ENCODE measurements at regions not wholly inside any gene's neighbourhood (a gene's known extent, or its start where the extent isn't known, plus 50 kb on each side); places are given as distances from the start of the nearest gene placed in this dataset.

GRCh38 chr12:90199006-90199405 is 490.4 kb upstream of the ATP2B1 start:
- no peaks in the 10 kb centered on the region for H3K27me3 ChIP-seq
- H3K4me1 ChIP-seq, result no peaks in the 10 kb centered on the region
- no peak for TF ChIP-seq POLR2A (IDR thresholded peaks at IDR 0.05)
- no peak for TF ChIP-seq CTCF (IDR thresholded peaks at IDR 0.05)
- DNase-seq, result no peak
- no peak overlapping the region for H3K27ac ChIP-seq
- H3K36me3 ChIP-seq, result no peaks in the 10 kb centered on the region
- H3K9me3 ChIP-seq, result no peaks in the 10 kb centered on the region
- H3K4me3 ChIP-seq, result no peak overlapping the region

GRCh38 chr12:90193500-90193899 is 484.9 kb upstream of the ATP2B1 start:
- no peak for TF ChIP-seq CTCF (IDR thresholded peaks at IDR 0.05)
- no peak for TF ChIP-seq POLR2A (IDR thresholded peaks at IDR 0.05)
- no peaks in the 10 kb centered on the region for H3K27me3 ChIP-seq
- DNase-seq, result no peak
- no peaks in the 10 kb centered on the region for H3K9me3 ChIP-seq
- no peaks in the 10 kb centered on the region for H3K4me1 ChIP-seq
- H3K4me3 ChIP-seq, result no peak overlapping the region
- no peak overlapping the region for H3K27ac ChIP-seq
- H3K36me3 ChIP-seq, result no peaks in the 10 kb centered on the region

- H3K4me1 ChIP-seq, result no peaks in the 10 kb centered on the region
- peaks cover 0 to under 1% (median 0%) of the 10 kb centered on the region in 4 donors for H3K9me3 ChIP-seq
- H3K4me3 ChIP-seq, result no peak overlapping the region
- DNase-seq, result no peak
- no peaks in the 10 kb centered on the region for H3K27me3 ChIP-seq
- no peaks in the 10 kb centered on the region for H3K36me3 ChIP-seq
- TF ChIP-seq POLR2A (IDR thresholded peaks at IDR 0.05) (no peak), CTCF (IDR thresholded peaks at IDR 0.05) (no peak)
- no peak overlapping the region for H3K27ac ChIP-seq
These were observed 480.2 kb upstream of the ATP2B1 start for GRCh38 chr12:90188857-90189256.

GRCh38 chr12:90183201-90183600 is 474.6 kb upstream of the ATP2B1 start:
- Histone ChIP-seq H3K27me3 (no peaks in the 10 kb centered on the region), H3K4me1 (no peaks in the 10 kb centered on the region), H3K27ac (no peak overlapping the region), H3K36me3 (no peaks in the 10 kb centered on the region), H3K4me3 (no peak overlapping the region), H3K9me3 (peaks cover 0 to 5% (median 0%) of the 10 kb centered on the region in 4 donors)
- TF ChIP-seq POLR2A (IDR thresholded peaks at IDR 0.05) (no peak), CTCF (IDR thresholded peaks at IDR 0.05) (no peak)
- DNase-seq, result no peak

- Histone ChIP-seq H3K36me3 (no peaks in the 10 kb centered on the region), H3K4me3 (no peak overlapping the region), H3K4me1 (no peaks in the 10 kb centered on the region), H3K27ac (no peak overlapping the region), H3K9me3 (peaks cover 0 to 5% (median 0%) of the 10 kb centered on the region in 4 donors), H3K27me3 (no peaks in the 10 kb centered on the region)
- no peak for DNase-seq
- TF ChIP-seq CTCF (IDR thresholded peaks at IDR 0.05) (no peak), POLR2A (IDR thresholded peaks at IDR 0.05) (no peak)
These were observed 472.6 kb upstream of the ATP2B1 start for GRCh38 chr12:90181216-90181615.

- no peak overlapping the region for H3K27ac ChIP-seq
- H3K4me1 ChIP-seq, result no peaks in the 10 kb centered on the region
- no peak for TF ChIP-seq POLR2A (IDR thresholded peaks at IDR 0.05)
- no peak overlapping the region for H3K4me3 ChIP-seq
- H3K27me3 ChIP-seq, result no peaks in the 10 kb centered on the region
- DNase-seq, result no peak
- no peaks in the 10 kb centered on the region for H3K36me3 ChIP-seq
- H3K9me3 ChIP-seq, result no peaks in the 10 kb centered on the region
These were observed 466.3 kb upstream of the ATP2B1 start for GRCh38 chr12:90174956-90175355.
